H9 (cell line): ENCODE measurements at regions not wholly inside any gene's neighbourhood (a gene's known extent, or its start where the extent isn't known, plus 50 kb on each side); places are given as distances from the start of the nearest gene placed in this dataset.

Source experiments
- DNase-seq: peaks from one replicate; pipeline ENCODE4 v3.0.0-alpha.2; 2017
- H2AFZ ChIP-seq: one replicate; pipeline ENCODE4 v1.6.1; 2013; ENCODE audit warnings: mild to moderate bottlenecking, low read length, control low read depth, moderate library complexity
- H2AK5ac ChIP-seq: 2 replicates; pipeline ENCODE4 v1.6.1; 2013; ENCODE audit warnings: low read length, control low read depth, mixed read lengths; ENCODE audit not compliant: insufficient read length
- H2BK120ac ChIP-seq: one replicate; pipeline ENCODE4 v1.6.1; 2013; ENCODE audit warnings: low read depth, mild to moderate bottlenecking, low read length, control low read depth, inconsistent platforms; ENCODE audit not compliant: poor library complexity, severe bottlenecking
- H2BK12ac ChIP-seq: 2 replicates; pipeline ENCODE4 v1.6.1; 2013; ENCODE audit warnings: low read length, control low read depth, mixed read lengths, low read depth; ENCODE audit not compliant: insufficient read length
- H2BK15ac ChIP-seq: 2 replicates; pipeline ENCODE4 v1.6.1; 2013; ENCODE audit warnings: low read depth, low read length, control low read depth
- H2BK20ac ChIP-seq: one replicate; pipeline ENCODE4 v1.6.1; 2013; ENCODE audit warnings: low read depth, mild to moderate bottlenecking, low read length, control low read depth, inconsistent platforms; ENCODE audit not compliant: poor library complexity, severe bottlenecking
- H2BK5ac ChIP-seq: 2 replicates; pipeline ENCODE4 v1.6.1; 2013; ENCODE audit warnings: low read length, control low read depth, mixed read lengths; ENCODE audit not compliant: insufficient read length
- H3K14ac ChIP-seq: 2 replicates; pipeline ENCODE4 v1.6.1; 2013; ENCODE audit warnings: low read length, control low read depth; ENCODE audit not compliant: insufficient read depth
- H3K18ac ChIP-seq: 2 replicates; pipeline ENCODE4 v1.6.1; 2013; ENCODE audit warnings: low read depth, mild to moderate bottlenecking, mixed read lengths, low read length, control low read depth; ENCODE audit not compliant: insufficient read length
- H3K23ac ChIP-seq: 2 replicates; pipeline ENCODE4 v1.6.1; 2013; ENCODE audit warnings: low read length, control low read depth, mixed read lengths, low read depth; ENCODE audit not compliant: insufficient read length
- H3K23me2 ChIP-seq: 2 replicates; pipeline ENCODE4 v1.6.1; 2013; ENCODE audit warnings: low read depth, mild to moderate bottlenecking, mixed read lengths, low read length, control low read depth; ENCODE audit not compliant: insufficient read length, poor library complexity, severe bottlenecking
- H3K27ac ChIP-seq: 2 replicates; pipeline ENCODE4 v1.5.1; 2013; ENCODE audit warnings: low read length, control low read depth, mixed read lengths, low read depth; ENCODE audit not compliant: insufficient read length
- H3K27me3 ChIP-seq: 2 replicates; pipeline ENCODE4 v1.6.1; 2013; ENCODE audit warnings: low read length, control low read depth, inconsistent platforms; ENCODE audit not compliant: insufficient read depth
- H3K4ac ChIP-seq: 2 replicates; pipeline ENCODE4 v1.6.1; 2013; ENCODE audit warnings: low read depth, mild to moderate bottlenecking, control low read depth, inconsistent platforms, low read length, moderate library complexity
- H3K4me1 ChIP-seq: 2 replicates; pipeline ENCODE4 v1.6.1; 2013; ENCODE audit warnings: low read length, control low read depth, inconsistent platforms; ENCODE audit not compliant: insufficient read depth
- H3K4me2 ChIP-seq: 2 replicates; pipeline ENCODE4 v1.6.1; 2013; ENCODE audit warnings: low read length, control low read depth, mixed read lengths; ENCODE audit not compliant: insufficient read length, insufficient read depth
- H3K56ac ChIP-seq: 2 replicates; pipeline ENCODE4 v1.6.1; 2013; ENCODE audit warnings: low read depth, mild to moderate bottlenecking, mixed read lengths, low read length, control low read depth; ENCODE audit not compliant: insufficient read length
- H3K79me1 ChIP-seq: 2 replicates; pipeline ENCODE4 v1.6.1; 2013; ENCODE audit warnings: low read depth, mild to moderate bottlenecking, moderate library complexity, low read length, control low read depth, inconsistent platforms; ENCODE audit not compliant: insufficient read depth, poor library complexity, severe bottlenecking
- H3K79me2 ChIP-seq: 2 replicates; pipeline ENCODE4 v1.6.1; 2013; ENCODE audit warnings: low read length, control low read depth, inconsistent platforms; ENCODE audit not compliant: insufficient read depth
- H3K9ac ChIP-seq: 2 replicates; pipeline ENCODE4 v1.6.1; 2013; ENCODE audit warnings: low read length, control low read depth, mixed read lengths; ENCODE audit not compliant: insufficient read length; ENCODE audit errors: extremely low read depth
- H3K9me3 ChIP-seq: one replicate; pipeline ENCODE4 v1.6.1; 2013; ENCODE audit warnings: low read depth, low read length, inconsistent platforms; ENCODE audit not compliant: control insufficient read depth
- H3T11ph ChIP-seq: one replicate; pipeline ENCODE4 v1.6.1; 2013; ENCODE audit warnings: mild to moderate bottlenecking, low read length, control low read depth, inconsistent platforms
- H4K20me1 ChIP-seq: one replicate; pipeline ENCODE4 v1.6.1; 2013; ENCODE audit not compliant: control insufficient read depth, insufficient read length, insufficient read depth
- H4K5ac ChIP-seq: 2 replicates; pipeline ENCODE4 v1.6.1; 2013; ENCODE audit warnings: low read depth, mild to moderate bottlenecking, mixed read lengths, low read length, control low read depth; ENCODE audit not compliant: insufficient read length
- H4K8ac ChIP-seq: replicated peaks from 2 replicates; pipeline ENCODE4 v1.6.1; 2013; ENCODE audit warnings: low read length, control low read depth, mixed read lengths, low read depth; ENCODE audit not compliant: insufficient read length
- H4K91ac ChIP-seq: 2 replicates; pipeline ENCODE4 v1.6.1; 2013; ENCODE audit warnings: low read depth, mild to moderate bottlenecking, moderate library complexity, mixed read lengths, low read length, control low read depth; ENCODE audit not compliant: insufficient read length
- H3K27ac Mint-ChIP-seq, 3 experiments: 2 replicates in 2 of 3; 3 replicates in 1 of 3; pipeline ENCODE4 v1.8.0; 2020 to 2021; ENCODE audit warnings: mixed read lengths in 3 of 3, mild to moderate bottlenecking in 1 of 3, moderate library complexity in 1 of 3
- H3K27me3 Mint-ChIP-seq: 2 replicates; pipeline ENCODE4 v1.8.0; 2021; ENCODE audit warnings: low read depth, mild to moderate bottlenecking, moderate library complexity, mixed read lengths
- H3K36me3 Mint-ChIP-seq, 3 experiments: 2 replicates in 2 of 3; 3 replicates in 1 of 3; pipeline ENCODE4 v1.8.0; 2020 to 2021; ENCODE audit warnings: low read depth in 3 of 3, mixed read lengths in 3 of 3; ENCODE audit not compliant: insufficient read depth in 1 of 3
- H3K4me1 Mint-ChIP-seq, 2 experiments: 2 replicates each; pipeline ENCODE4 v1.8.0; 2020; ENCODE audit warnings: mixed read lengths in 2 of 2
- H3K4me3 Mint-ChIP-seq, 2 experiments: 2 replicates in 1 of 2; 3 replicates in 1 of 2; pipeline ENCODE4 v1.8.0; 2020 to 2021; ENCODE audit warnings: mild to moderate bottlenecking in 2 of 2, mixed read lengths in 2 of 2, moderate library complexity in 1 of 2
- H3K9me3 Mint-ChIP-seq, 2 experiments: 2 replicates in 1 of 2; 3 replicates in 1 of 2; pipeline ENCODE4 v1.8.0; 2020; ENCODE audit warnings: mild to moderate bottlenecking in 2 of 2, mixed read lengths in 2 of 2, moderate library complexity in 1 of 2
- CTCF ChIP-seq: fragments of 200-600 bp; sonication (generic); conservative IDR thresholded peaks from 3 replicates; pipeline ENCODE4 v1.8.0; 2021; ENCODE audit warnings: antibody characterized with exemption, mild to moderate bottlenecking
- WGBS: extraction: QIAGEN DNeasy Blood & Tissue Kit; methylation state at CpG from one replicate; pipeline ENCODE4 v1.1.7; 2013; ENCODE audit warnings: missing lambda C conversion rate, low lambda C conversion rate, mixed read lengths; ENCODE audit not compliant: insufficient read length; ENCODE audit errors: extremely low coverage; 5-methylcytosine and 5-hydroxymethylcytosine counted together

DNA sequence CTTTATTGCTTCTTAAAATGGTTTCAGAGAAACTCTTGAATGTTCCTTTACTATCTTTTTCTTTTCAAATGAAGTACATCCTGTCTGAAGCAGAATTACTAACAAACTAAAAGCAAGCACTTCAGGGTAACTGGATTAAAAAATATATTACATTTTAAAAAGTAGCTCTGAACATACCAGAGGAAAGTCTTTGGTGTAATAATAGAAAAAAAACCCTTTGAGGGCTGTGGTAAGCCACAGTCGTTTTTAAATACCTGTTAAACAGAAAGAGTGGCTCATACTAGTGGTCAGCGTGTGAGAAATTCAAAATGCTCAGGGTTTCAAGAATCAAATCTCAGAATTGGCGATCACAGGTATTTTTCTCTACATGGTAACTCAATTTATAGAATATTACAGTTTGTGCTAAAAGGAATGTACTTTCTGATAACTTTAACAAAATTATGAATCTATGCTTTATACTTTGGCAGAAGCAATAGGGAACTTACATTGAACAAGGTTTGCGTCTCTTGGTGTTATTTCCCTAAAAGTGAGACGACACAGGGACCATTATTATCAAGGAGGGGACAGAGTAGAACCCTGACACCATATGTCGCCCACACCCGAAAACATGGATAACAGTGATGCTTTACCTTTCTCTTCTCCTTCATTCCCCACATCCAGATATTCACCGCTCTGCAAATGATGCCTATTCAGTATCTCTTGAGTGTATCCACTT is 97.0 kb upstream of the DPH5 start:
- Histone ChIP-seq H4K8ac (no peak overlapping the region), H3K4me2 (no peak overlapping the region), H3K18ac (no peak overlapping the region), H3K4me1 (no peaks in the 10 kb centered on the region), H3T11ph (no peak overlapping the region), H2BK15ac (no peak overlapping the region), H3K14ac (no peak overlapping the region), H2AFZ (no peak overlapping the region), H2AK5ac (no peak overlapping the region), H2BK12ac (no peak overlapping the region), H3K4ac (no peak overlapping the region), H4K91ac (no peak overlapping the region), H3K27me3 (no peaks in the 10 kb centered on the region), H3K79me1 (no peaks in the 10 kb centered on the region), H3K79me2 (no peaks in the 10 kb centered on the region), H2BK20ac (no peak overlapping the region), H4K5ac (no peak overlapping the region), H2BK120ac (no peak overlapping the region), H3K9ac (no peak overlapping the region), H3K23ac (no peak overlapping the region), H3K56ac (no peak overlapping the region), H3K9me3 (no peaks in the 10 kb centered on the region), H2BK5ac (no peak overlapping the region), H3K27ac (no peak overlapping the region), H4K20me1 (no peaks in the 10 kb centered on the region), H3K23me2 (no peaks in the 10 kb centered on the region)
- Mint-ChIP-seq H3K36me3 (no peaks in the 10 kb centered on the region), H3K27ac (no peak overlapping the region; a peak in 1 of 7 replicates), H3K27me3 (no peaks in the 10 kb centered on the region), H3K4me1 (no peaks in the 10 kb centered on the region), H3K4me3 (no peak overlapping the region), H3K9me3 (no peaks in the 10 kb centered on the region)
- no peak for DNase-seq
- no CpG with 5 or more reads among the region's 8 CpGs for WGBS
- TF ChIP-seq CTCF, result no peak
